ENCODE measurements at regions not wholly inside any gene's neighbourhood (a gene's known extent, or its start where the extent isn't known, plus 50 kb on each side); places are given as distances from the start of the nearest gene placed in this dataset.

GRCh38 chr2:19785447-19785846 is 116.3 kb downstream of the TTC32 start:
- no peak for DNase-seq (ENCODE audit: low read depth in 2 of 3, low spot score in 1 of 3)

- no peak for DNase-seq (ENCODE audit: low read depth in 2 of 3, low spot score in 1 of 3)
These were observed 117.3 kb downstream of the TTC32 start for GRCh38 chr2:19784456-19784855.

DNA sequence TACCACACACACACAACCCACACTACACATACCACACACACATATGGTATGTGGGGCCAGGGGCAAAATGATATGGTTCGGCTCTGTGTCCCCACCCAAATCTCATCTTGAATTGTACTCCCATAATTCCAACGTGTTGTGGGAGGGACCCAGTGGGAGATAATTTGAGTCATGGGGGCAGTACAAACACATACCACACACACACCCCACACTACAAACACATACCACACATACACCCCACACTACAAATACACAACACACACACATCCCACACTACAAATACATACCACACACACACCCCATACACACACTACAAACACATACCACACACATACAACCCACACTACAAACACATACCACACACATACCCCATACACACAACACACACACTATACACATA is 117.8 kb downstream of the TTC32 start:
- no peak for DNase-seq (ENCODE audit: low read depth in 2 of 3, low spot score in 1 of 3)

GRCh38 chr2:19776941-19777514 is 124.8 kb downstream of the TTC32 start:
- DNase-seq (ENCODE audit: low read depth in 2 of 3, low spot score in 1 of 3): no peak

DNA sequence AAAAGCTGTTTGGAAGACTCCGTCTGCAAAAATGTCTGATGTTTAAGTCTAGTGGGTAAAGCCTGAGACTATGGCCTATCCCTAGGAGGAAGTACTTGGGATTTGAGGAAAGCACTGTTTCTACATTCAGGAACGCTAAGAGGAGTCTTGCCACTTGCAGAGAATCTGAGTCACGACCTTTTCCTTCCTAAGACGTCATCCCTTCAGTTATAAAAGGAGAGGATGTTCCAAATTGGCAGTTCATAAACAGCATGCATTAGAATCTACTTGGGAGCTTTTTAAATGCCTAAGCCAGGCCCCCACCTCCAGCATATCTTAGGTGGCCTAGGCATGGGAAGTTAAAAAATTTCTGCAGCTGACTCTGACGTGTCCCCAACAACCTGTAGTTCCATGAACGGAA is 125.9 kb downstream of the TTC32 start:
- DNase-seq (ENCODE audit: low read depth in 2 of 3, low spot score in 1 of 3): no peak

DNA sequence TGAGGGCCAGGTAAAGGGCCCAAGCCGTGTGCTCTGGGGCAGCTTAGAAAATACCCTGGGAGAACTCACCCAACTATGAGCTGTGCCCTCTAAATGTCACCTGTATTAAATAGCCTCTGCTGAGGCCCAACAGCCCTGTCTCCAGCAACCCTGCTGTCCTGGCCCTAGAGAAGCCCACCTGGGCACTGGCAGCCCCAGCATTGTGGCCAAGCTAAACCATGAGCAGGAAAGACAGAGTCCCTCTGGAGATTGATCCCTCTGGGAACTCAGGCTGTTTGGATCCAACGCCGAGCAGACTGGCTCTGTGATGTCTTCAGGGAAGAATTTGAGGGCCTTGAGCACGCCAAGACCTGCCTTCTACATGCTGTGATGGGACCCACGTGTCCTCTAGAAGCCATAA is 126.5 kb downstream of the TTC32 start:
- no peak for DNase-seq (ENCODE audit: low read depth in 2 of 3, low spot score in 1 of 3)

GRCh38 chr2:19774805-19775176 is 127.0 kb downstream of the TTC32 start:
- no peak for DNase-seq (ENCODE audit: low read depth in 2 of 3, low spot score in 1 of 3)

DNA sequence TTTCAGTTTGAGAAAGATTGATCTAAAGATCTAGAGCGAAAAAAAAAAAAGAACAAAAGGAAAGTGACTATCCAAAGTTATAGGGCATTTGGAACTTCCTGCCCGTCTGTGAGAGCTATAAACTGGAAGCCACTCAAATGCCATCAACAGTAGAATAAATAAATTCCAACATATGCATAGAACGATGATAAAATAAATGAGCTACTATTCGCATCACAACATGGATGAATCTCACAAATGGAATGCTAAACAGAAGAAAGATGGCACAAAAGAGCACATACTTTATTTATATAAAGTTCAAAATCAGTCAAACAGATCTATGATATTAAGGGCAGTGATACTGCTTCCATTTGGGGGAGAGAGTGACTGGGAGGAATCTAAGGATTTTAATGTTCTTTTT is 128.8 kb downstream of the TTC32 start:
- DNase-seq (ENCODE audit: low read depth in 2 of 3, low spot score in 1 of 3): no peak

GRCh38 chr2:19769513-19769912 is 132.3 kb downstream of the TTC32 start:
- DNase-seq (ENCODE audit: low read depth in 2 of 3, low spot score in 1 of 3): no peak

DNA sequence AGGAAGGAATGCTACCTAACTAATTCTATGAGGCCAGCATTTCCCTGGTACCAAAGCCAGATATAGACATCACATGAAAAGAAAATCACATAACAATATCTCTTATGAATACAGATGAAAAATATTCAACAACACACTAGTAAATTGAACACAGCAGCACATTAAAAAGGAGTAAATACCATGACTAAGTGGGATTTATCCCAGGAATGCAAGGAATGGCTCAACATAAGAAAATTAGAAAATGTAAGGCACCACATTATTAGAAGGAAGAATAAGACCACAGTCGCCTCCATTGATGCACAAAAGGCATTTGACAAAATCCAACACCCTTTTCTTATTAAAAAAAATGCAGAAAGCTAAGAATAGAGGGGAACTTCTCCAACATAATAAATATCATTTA is 133.9 kb downstream of the TTC32 start:
- DNase-seq (ENCODE audit: low read depth in 2 of 3, low spot score in 1 of 3): no peak

GRCh38 chr2:19764998-19765397 is 136.8 kb downstream of the TTC32 start:
- no peak for DNase-seq (ENCODE audit: low read depth in 2 of 3, low spot score in 1 of 3)

DNA sequence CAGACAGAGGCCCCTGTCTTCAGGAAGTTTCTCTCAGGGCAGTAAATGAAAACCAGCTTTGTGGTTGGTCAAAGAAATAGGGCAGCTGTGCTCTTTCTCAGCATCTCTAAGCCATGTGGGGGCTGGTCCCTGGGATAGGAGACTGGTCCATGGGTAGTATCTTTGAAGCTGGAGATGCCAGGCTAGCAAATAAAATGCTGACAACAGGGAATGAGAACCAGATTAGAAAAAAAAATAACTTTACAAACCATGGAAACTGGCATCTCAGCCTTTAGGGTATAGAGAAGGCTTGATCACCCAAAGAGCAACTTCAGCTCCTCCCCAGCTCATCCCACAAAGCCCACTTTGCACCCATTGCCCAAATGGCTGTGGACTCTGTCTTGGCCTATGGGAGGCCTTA is 138.1 kb downstream of the TTC32 start:
- DNase-seq (ENCODE audit: low read depth in 2 of 3, low spot score in 1 of 3): no peak

DNA sequence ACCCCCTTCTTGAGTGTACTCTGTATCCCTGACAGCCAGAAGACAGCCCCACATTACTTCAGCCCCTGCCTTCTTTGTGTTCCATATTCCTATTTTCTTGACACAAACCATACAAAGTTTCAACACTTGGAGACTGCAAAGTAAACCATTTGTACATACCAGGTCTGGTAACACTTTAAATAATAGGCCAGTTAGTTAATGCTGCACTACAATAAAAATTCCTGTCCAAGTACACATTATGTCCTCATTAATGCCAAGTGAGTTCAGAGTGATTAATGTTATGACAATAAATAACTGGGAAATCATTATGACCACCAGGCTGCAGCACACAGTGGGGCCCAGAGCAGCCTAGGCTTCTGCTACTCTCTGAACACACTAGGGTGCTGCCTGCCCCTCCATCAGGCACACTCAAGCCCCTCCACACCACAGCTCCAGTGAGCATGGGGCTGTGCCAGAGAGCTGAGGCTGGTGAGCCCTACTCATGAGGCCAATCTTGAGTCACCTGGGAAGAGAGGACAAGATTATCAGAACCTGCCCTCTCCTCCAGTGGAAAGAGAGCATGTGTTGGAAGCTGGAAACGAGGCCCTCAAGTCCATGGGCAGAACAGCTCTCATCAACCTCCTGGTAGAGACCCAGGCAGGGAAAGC is 138.7 kb downstream of the TTC32 start:
- DNase-seq (ENCODE audit: low read depth in 2 of 3, low spot score in 1 of 3): no peak

- DNase-seq (ENCODE audit: low read depth in 2 of 3, low spot score in 1 of 3): no peak
These were observed 139.6 kb downstream of the TTC32 start for GRCh38 chr2:19762142-19762541.

- no peak for DNase-seq (ENCODE audit: low read depth in 2 of 3, low spot score in 1 of 3)
These were observed 141.9 kb downstream of the TTC32 start for GRCh38 chr2:19759880-19760279.

DNA sequence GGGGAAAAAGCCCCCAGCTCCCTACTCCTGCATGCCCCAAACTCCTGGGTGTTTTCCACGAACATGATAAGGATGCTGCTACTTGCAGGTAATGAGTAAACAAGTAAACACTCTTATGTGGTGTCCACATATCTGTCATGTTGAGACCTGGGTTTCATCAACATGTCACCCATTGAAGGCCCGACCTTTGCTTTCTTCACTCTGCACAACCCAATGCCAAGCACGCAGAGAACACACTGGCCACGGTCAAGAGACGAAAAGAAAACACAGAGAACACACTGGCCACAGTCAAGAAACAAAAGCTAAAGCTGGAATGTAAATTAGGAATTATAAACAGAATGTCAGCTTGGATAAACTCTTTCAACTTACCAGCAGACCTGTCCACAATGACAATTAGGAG is 143.1 kb downstream of the TTC32 start:
- DNase-seq (ENCODE audit: low read depth in 2 of 3, low spot score in 1 of 3): no peak

- no peak for DNase-seq (ENCODE audit: low read depth in 2 of 3, low spot score in 1 of 3)
These were observed 144.2 kb downstream of the TTC32 start for GRCh38 chr2:19757586-19757985.

DNA sequence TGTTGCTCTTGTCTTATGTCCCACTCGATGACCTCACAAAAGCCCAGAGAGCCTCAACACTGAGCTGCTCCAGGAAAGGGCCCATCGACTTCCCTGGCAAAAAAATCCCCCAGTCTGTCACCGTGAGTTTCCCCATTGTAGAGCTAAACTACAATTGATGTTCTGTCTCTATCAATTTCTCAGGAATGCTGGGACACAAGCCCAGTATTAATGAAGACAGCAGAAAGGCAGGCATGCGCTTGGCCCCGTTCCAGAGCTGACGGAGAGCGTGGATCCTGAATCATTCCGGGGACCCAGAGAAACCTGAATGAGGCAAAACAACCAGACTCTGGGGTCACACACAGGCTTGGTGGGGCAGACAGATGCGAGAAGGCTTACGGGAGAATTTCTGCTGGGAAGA is 146.9 kb downstream of the TTC32 start:
- no peak for DNase-seq (ENCODE audit: low read depth in 2 of 3, low spot score in 1 of 3)

GRCh38 chr2:19753818-19754217 is 148.0 kb downstream of the TTC32 start:
- DNase-seq (ENCODE audit: low read depth in 2 of 3, low spot score in 1 of 3): no peak

DNA sequence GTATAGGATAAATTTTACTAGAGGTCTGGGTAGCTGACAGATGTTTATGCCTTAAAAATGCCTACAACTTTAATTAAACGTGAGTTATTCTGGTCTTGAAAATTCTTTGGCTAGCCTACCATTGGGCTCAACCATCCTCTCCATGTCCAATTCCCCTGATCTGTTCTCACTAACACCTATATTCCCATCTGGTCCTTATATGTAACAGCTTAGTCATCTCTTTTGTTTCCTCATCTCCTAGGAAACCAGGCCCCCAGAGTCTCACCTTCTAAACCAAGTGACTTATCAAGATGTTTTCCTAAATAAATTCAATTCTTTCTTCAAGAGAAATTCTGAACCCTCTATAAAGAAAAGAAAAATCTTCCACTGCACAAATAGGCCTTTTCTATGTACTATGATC is 148.5 kb downstream of the TTC32 start:
- DNase-seq (ENCODE audit: low read depth in 2 of 3, low spot score in 1 of 3): no peak

GRCh38 chr2:19752500-19752899 is 149.3 kb downstream of the TTC32 start:
- no peak for DNase-seq (ENCODE audit: low read depth in 2 of 3, low spot score in 1 of 3)

DNA sequence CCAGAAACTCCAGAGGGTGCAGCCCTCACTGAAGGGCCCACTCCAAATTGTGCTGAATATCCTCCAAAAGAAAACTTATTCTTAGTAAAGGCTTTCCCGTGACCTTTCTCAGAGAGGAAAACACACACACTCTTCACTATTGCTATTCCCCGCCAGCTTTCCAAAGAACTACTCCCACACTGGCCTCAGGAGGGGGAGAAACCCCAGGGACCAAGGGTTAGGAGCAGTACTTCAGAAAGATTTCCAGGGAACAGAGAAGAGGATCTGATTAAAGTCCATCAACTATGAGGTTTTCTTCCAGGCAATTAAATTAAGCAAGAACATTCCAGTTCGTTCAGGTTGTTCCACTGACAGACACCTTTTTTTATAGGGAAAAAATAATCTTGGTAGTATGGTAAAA is 150.2 kb downstream of the TTC32 start:
- no peak for DNase-seq (ENCODE audit: low read depth in 2 of 3, low spot score in 1 of 3)

- DNase-seq (ENCODE audit: low read depth in 2 of 3, low spot score in 1 of 3): no peak
These were observed 151.6 kb downstream of the TTC32 start for GRCh38 chr2:19750136-19750535.

DNA sequence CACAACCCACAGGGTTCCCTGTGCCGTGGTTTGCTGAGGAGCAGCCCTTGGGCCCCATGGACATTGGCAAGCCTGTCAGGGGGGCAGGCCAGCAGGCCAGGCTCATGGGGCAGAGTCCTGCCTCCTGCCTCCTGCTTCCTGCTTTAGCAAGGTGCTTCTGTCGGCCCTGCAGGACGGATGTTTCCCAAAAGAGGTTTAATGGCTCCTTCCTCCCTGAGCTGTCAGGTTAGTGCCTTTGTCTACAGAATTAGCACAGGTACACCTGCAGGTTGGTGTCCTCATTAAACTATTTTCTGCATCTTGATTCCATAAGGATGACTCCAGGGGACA is 152.3 kb downstream of the TTC32 start:
- no peak for DNase-seq (ENCODE audit: low read depth in 2 of 3, low spot score in 1 of 3)

Measured in stimulated activated CD4-positive, alpha-beta T cell treated with anti-CD3 and anti-CD28 coated beads, Interleukin-12 subunit alpha, Interleukin-12 subunit beta, amount 100 ng/mL, for 48 hours (primary cell).